ENCODE measurements at regions not wholly inside any gene's neighbourhood (a gene's known extent, or its start where the extent isn't known, plus 50 kb on each side); places are given as distances from the start of the nearest gene placed in this dataset.

GRCh38 chr14:101494826-101495225 lies 66.5 kb upstream of the DIO3 start:
- TF ChIP-seq POLR2AphosphoS5 (IDR thresholded peaks at IDR 0.05; ENCODE audit: low read depth, low read length) = no peak
- TF ChIP-seq CTCF (IDR thresholded peaks at IDR 0.05) = no peak
- no peak for TF ChIP-seq SIN3A (IDR thresholded peaks at IDR 0.05; ENCODE audit: borderline replicate concordance, insufficient read depth, low read depth, low read length)

Measured in Panc1 (cell line).